HepG2 (cell line): ENCODE measurements at regions not wholly inside any gene's neighbourhood (a gene's known extent, or its start where the extent isn't known, plus 50 kb on each side); places are given as distances from the start of the nearest gene placed in this dataset.

Source experiments
- ATAC-seq: fragments of 200-7000 bp; cut with Tn5 transposase; 3 replicates; pipeline ENCODE4 v1.9.1; 2020; ENCODE audit warnings: mild to moderate bottlenecking, moderate library complexity
- BruUV-seq: library from RNA; stranded (reverse); fragments of 400-500 nt; replicated peaks from 2 replicates; lab custom pipeline; 2021; lab: Mats Ljungman, UMichigan
- CTCF ChIA-PET: fragments of 300-600 bp; formaldehyde crosslinking; extraction: SDS; loops from one replicate; lab custom pipeline; 2021; ENCODE audit warnings: low total read pairs, inconsistent platforms, low intra/inter-chr PET ratio; lab: Yijun Ruan, JAX
- POLR2A ChIA-PET: fragments of 350-600 bp; sonication (Branson Sonifier 250); formaldehyde crosslinking; loops from one replicate; lab custom pipeline; 2020; ENCODE audit warnings: antibody characterized with exemption, inconsistent platforms; lab: Yijun Ruan, JAX
- DNase-seq: peaks from one replicate; pipeline ENCODE4 v3.0.0-alpha.2; 2015; ENCODE audit warnings: low spot score
- FAIRE-seq: peaks from 3 replicates; lab custom pipeline; 2011; peaks lifted over from hg19 to GRCh38; lab: Jason Lieb, UNC
- H2AFZ ChIP-seq: one replicate; pipeline ENCODE4 v1.6.1; 2011; ENCODE audit warnings: low read length, inconsistent platforms
- H3K27ac ChIP-seq: fragments of 300-600 bp; 3 replicates; pipeline ENCODE4 v1.8.0; 2011; ENCODE audit warnings: mixed run types, mild to moderate bottlenecking, mixed read lengths, low read length, inconsistent platforms; ENCODE audit not compliant: insufficient read depth; ENCODE audit errors: extremely low read length
- H3K27me3 ChIP-seq, 2 experiments: fragments of 200-600 bp in 1 of 2; 2 replicates in 1 of 2; 3 replicates in 1 of 2; pipeline versions ENCODE4 v1.6.0 to v1.8.0; 2011; ENCODE audit warnings: low read length in 2 of 2, mild to moderate bottlenecking in 2 of 2, moderate library complexity in 2 of 2, inconsistent platforms in 1 of 2; ENCODE audit not compliant: insufficient read depth in 2 of 2, control insufficient read depth in 1 of 2
- H3K36me3 ChIP-seq, 2 experiments: fragments of 200-600 bp in 1 of 2; replicated peaks in 1 of 2; 2 replicates in 1 of 2; 3 replicates in 1 of 2; pipeline versions ENCODE4 v1.5.1 to v1.8.0; 2011; ENCODE audit warnings: low read length in 2 of 2, inconsistent platforms in 1 of 2; ENCODE audit not compliant: insufficient read depth in 2 of 2, control insufficient read depth in 1 of 2
- H3K4me1 ChIP-seq: 2 replicates; pipeline ENCODE4 v1.5.1; 2012; ENCODE audit warnings: low read length, inconsistent platforms; ENCODE audit not compliant: insufficient read depth
- H3K4me2 ChIP-seq: 2 replicates; pipeline ENCODE4 v1.6.0; 2011; ENCODE audit warnings: low read depth, low read length, inconsistent platforms
- H3K4me3 ChIP-seq, 3 experiments: fragments of 200-600 bp in 1 of 3; sonication (generic), shearing (Covaris generic) in 1 of 3; replicated peaks in 1 of 3; 2 replicates each; pipeline ENCODE4 v1.5.1; 2011 to 2016; ENCODE audit warnings: low read length in 3 of 3, inconsistent platforms in 2 of 3, low read depth in 2 of 3, mild to moderate bottlenecking in 2 of 3, control low read depth in 1 of 3, mixed read lengths in 1 of 3; ENCODE audit not compliant: insufficient read depth in 1 of 3
- H3K79me2 ChIP-seq: one replicate; pipeline ENCODE4 v1.6.1; 2011; ENCODE audit warnings: low read length, inconsistent platforms; ENCODE audit not compliant: insufficient read depth
- H3K9ac ChIP-seq: 2 replicates; pipeline ENCODE4 v1.6.0; 2011; ENCODE audit warnings: mild to moderate bottlenecking, low read depth, low read length, inconsistent platforms; ENCODE audit not compliant: insufficient read depth
- H3K9me3 ChIP-seq: 2 replicates; pipeline ENCODE4 v1.5.1; 2012; ENCODE audit warnings: mild to moderate bottlenecking, low read length
- H4K20me1 ChIP-seq: 2 replicates; pipeline ENCODE4 v1.6.0; 2011; ENCODE audit warnings: inconsistent platforms, mild to moderate bottlenecking, low read length, moderate library complexity; ENCODE audit not compliant: insufficient read depth
- DBP ChIP-seq: sonication (generic); formaldehyde crosslinking; IDR thresholded peaks from 2 replicates; pipeline ENCODE4 v1.4.0; 2020; ENCODE audit warnings: missing genetic modification reagents; ENCODE audit errors: not compliant biosample characterization
- EZH2 ChIP-seq: conservative IDR thresholded peaks from 2 replicates; pipeline ENCODE4 v1.6.1; 2012; ENCODE audit warnings: mild to moderate bottlenecking, low read depth, low read length, moderate library complexity
- HNRNPH1 ChIP-seq: fragments of 200-400 bp; formaldehyde crosslinking; optimal IDR thresholded peaks from 2 replicates; pipeline ENCODE3; 2017; ENCODE audit warnings: mild to moderate bottlenecking, low read depth, low read length
- IKZF4 ChIP-seq: sonication (generic); formaldehyde crosslinking; IDR thresholded peaks from 2 replicates; pipeline ENCODE4 v1.5.1; 2020; ENCODE audit warnings: borderline replicate concordance, mild to moderate bottlenecking, low read depth, missing genetic modification reagents; ENCODE audit errors: not compliant biosample characterization
- KDM2A ChIP-seq: sonication (generic); formaldehyde crosslinking; IDR thresholded peaks from 2 replicates; pipeline ENCODE4 v1.4.0; 2020; ENCODE audit warnings: low read depth, missing genetic modification reagents, borderline replicate concordance
- ZBTB10 ChIP-seq: sonication (generic); formaldehyde crosslinking; IDR thresholded peaks from 2 replicates; pipeline ENCODE4 v1.4.0; 2020; ENCODE audit warnings: missing genetic modification reagents, borderline replicate concordance
- ZNF12 ChIP-seq: sonication (generic); formaldehyde crosslinking; IDR thresholded peaks from 2 replicates; pipeline ENCODE4 v1.5.0; 2020; ENCODE audit warnings: missing genetic modification reagents
- ZNF121 ChIP-seq: sonication (generic); formaldehyde crosslinking; IDR thresholded peaks from 2 replicates; pipeline ENCODE4 v1.5.0; 2020; ENCODE audit warnings: mild to moderate bottlenecking, missing genetic modification reagents
- ZNF367 ChIP-seq: sonication (generic); formaldehyde crosslinking; IDR thresholded peaks from 2 replicates; pipeline ENCODE4 v1.4.0; 2020; ENCODE audit warnings: missing genetic modification reagents, borderline replicate concordance
- ZNF772 ChIP-seq: sonication (generic); formaldehyde crosslinking; IDR thresholded peaks from 2 replicates; pipeline ENCODE4 v1.5.0; 2020; ENCODE audit warnings: mild to moderate bottlenecking, missing genetic modification reagents
- ZNF781 ChIP-seq: sonication (generic); formaldehyde crosslinking; IDR thresholded peaks from 2 replicates; pipeline ENCODE4 v1.5.1; 2020; ENCODE audit warnings: borderline replicate concordance, mild to moderate bottlenecking, missing genetic modification reagents; ENCODE audit errors: not compliant biosample characterization
- WGBS: methylation state at CpG from one replicate; pipeline ENCODE4 v1.1.6; 2017; ENCODE audit warnings: low lambda C conversion rate; 5-methylcytosine and 5-hydroxymethylcytosine counted together
- in situ Hi-C: cut with HindIII; loops from 2 replicates; pipeline ENCODE4 v1.10.0; 2017; ENCODE audit warnings: low pct_unique_long_range_greater_than_20kb; ENCODE audit not compliant: extremely low pct_ligation_motif_present
- intact Hi-C: fragments of 100-400 bp; cut with micrococcal nuclease; formaldehyde crosslinking; loops from one replicate; pipeline ENCODE4 v1.10.0; 2022; ENCODE audit not compliant: unreplicated experiment
- TF ChIP-seq, protein P1 (sequence below): sonication (generic); formaldehyde crosslinking; IDR thresholded peaks from 2 replicates; pipeline ENCODE4 v1.8.1; 2022; ENCODE audit warnings: low read depth, mild to moderate bottlenecking, missing genetic modification reagents
- TF ChIP-seq, protein P2 (sequence below), 2 experiments: fragments of 450-650 bp in 1 of 2; sonication (generic) in 1 of 2; formaldehyde crosslinking; IDR thresholded peaks; 2 replicates each; pipeline versions ENCODE4 v1.5.0 to v1.8.0; 2020 to 2022; ENCODE audit warnings: mild to moderate bottlenecking in 1 of 2, missing genetic modification reagents in 1 of 2

GRCh38 chr3:95733336-95733735 is 1081.1 kb upstream of the EPHA6 start (continued):
- TF ChIP-seq, protein P1, sequence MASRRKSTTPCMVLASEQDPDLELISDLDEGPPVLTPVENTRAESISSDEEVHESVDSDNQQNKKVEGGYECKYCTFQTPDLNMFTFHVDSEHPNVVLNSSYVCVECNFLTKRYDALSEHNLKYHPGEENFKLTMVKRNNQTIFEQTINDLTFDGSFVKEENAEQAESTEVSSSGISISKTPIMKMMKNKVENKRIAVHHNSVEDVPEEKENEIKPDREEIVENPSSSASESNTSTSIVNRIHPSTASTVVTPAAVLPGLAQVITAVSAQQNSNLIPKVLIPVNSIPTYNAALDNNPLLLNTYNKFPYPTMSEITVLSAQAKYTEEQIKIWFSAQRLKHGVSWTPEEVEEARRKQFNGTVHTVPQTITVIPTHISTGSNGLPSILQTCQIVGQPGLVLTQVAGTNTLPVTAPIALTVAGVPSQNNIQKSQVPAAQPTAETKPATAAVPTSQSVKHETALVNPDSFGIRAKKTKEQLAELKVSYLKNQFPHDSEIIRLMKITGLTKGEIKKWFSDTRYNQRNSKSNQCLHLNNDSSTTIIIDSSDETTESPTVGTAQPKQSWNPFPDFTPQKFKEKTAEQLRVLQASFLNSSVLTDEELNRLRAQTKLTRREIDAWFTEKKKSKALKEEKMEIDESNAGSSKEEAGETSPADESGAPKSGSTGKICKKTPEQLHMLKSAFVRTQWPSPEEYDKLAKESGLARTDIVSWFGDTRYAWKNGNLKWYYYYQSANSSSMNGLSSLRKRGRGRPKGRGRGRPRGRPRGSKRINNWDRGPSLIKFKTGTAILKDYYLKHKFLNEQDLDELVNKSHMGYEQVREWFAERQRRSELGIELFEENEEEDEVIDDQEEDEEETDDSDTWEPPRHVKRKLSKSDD (CRISPR knock-in tag): no peak
- no peak for TF ChIP-seq ZNF367 (CRISPR knock-in tag)
- TF ChIP-seq HNRNPH1: no peak
- TF ChIP-seq ZNF781: no peak
- no peak for TF ChIP-seq ZNF772 (CRISPR knock-in tag)

GRCh38 chr3:95738045-95738444 is 1076.3 kb upstream of the EPHA6 start:
- no peak for DNase-seq
- no TSS peak for BruUV-seq
- intact Hi-C loops: no loop called here
- H3K36me3 ChIP-seq: no peaks in the 10 kb centered on the region
- ChIA-PET POLR2A (no interaction called here), CTCF (no interaction called here)
- no peak overlapping the region for H3K9ac ChIP-seq
- H3K27ac ChIP-seq: no peak overlapping the region
- no peak for ATAC-seq
- FAIRE-seq: no peak
- 28% methylated on average over 2 of the region's 2 CpGs for WGBS
- no peak overlapping the region for H3K4me2 ChIP-seq
- H2AFZ ChIP-seq: no peak overlapping the region
- H3K27me3 ChIP-seq: no peaks in the 10 kb centered on the region
- no peak overlapping the region for H3K4me3 ChIP-seq
- in situ Hi-C loops: no loop called here
- H3K9me3 ChIP-seq: no peaks in the 10 kb centered on the region
- no peaks in the 10 kb centered on the region for H3K4me1 ChIP-seq
- H4K20me1 ChIP-seq: no peaks in the 10 kb centered on the region
- H3K79me2 ChIP-seq: no peaks in the 10 kb centered on the region
- TF ChIP-seq ZBTB10 (CRISPR knock-in tag): no peak
- TF ChIP-seq DBP (CRISPR knock-in tag): no peak
- TF ChIP-seq, protein P2, sequence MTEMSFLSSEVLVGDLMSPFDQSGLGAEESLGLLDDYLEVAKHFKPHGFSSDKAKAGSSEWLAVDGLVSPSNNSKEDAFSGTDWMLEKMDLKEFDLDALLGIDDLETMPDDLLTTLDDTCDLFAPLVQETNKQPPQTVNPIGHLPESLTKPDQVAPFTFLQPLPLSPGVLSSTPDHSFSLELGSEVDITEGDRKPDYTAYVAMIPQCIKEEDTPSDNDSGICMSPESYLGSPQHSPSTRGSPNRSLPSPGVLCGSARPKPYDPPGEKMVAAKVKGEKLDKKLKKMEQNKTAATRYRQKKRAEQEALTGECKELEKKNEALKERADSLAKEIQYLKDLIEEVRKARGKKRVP (CRISPR knock-in tag; IDR thresholded peaks at IDR 0.05): no peak
- no peak for TF ChIP-seq ZNF12
- no peak for TF ChIP-seq EZH2
- TF ChIP-seq IKZF4 (CRISPR knock-in tag): no peak
- TF ChIP-seq, protein P1 (CRISPR knock-in tag): no peak
- no peak for TF ChIP-seq ZNF121
- TF ChIP-seq KDM2A (CRISPR knock-in tag): no peak
